ENCODE measurements at regions not wholly inside any gene's neighbourhood (a gene's known extent, or its start where the extent isn't known, plus 50 kb on each side); places are given as distances from the start of the nearest gene placed in this dataset.

GRCh38 chr2:62369541-62370202 lies 136.3 kb downstream of the TMEM17 start:
- no peak overlapping the region for H3K4me3 ChIP-seq (replicated peaks; ENCODE audit: low read depth, low read length)
- TF ChIP-seq CTCF (IDR thresholded peaks at IDR 0.05; ENCODE audit: insufficient read depth, low read length, poor library complexity, severe bottlenecking): no peak
- DNase-seq (ENCODE audit: extremely low read depth, insufficient read length): no peak
- no peaks in the 10 kb centered on the region for H3K36me3 ChIP-seq (ENCODE audit: control insufficient read depth, insufficient read depth, low read length)
- H3K27me3 ChIP-seq (replicated peaks; ENCODE audit: control insufficient read depth, insufficient read depth, low read length): no peaks in the 10 kb centered on the region

- Histone ChIP-seq H3K27me3 (replicated peaks; ENCODE audit: control insufficient read depth, insufficient read depth, low read length) (no peaks in the 10 kb centered on the region), H3K36me3 (ENCODE audit: control insufficient read depth, insufficient read depth, low read length) (no peaks in the 10 kb centered on the region), H3K4me3 (replicated peaks; ENCODE audit: low read depth, low read length) (no peak overlapping the region)
- TF ChIP-seq CTCF (IDR thresholded peaks at IDR 0.05; ENCODE audit: insufficient read depth, low read length, poor library complexity, severe bottlenecking): no peak
- no peak for DNase-seq (ENCODE audit: extremely low read depth, insufficient read length)
These were observed 141.0 kb downstream of the TMEM17 start for GRCh38 chr2:62364791-62365528.

GRCh38 chr2:62363166-62363565 lies 142.8 kb downstream of the TMEM17 start:
- no peaks in the 10 kb centered on the region for H3K27me3 ChIP-seq (replicated peaks; ENCODE audit: control insufficient read depth, insufficient read depth, low read length)
- 0 out of 2 replicates have a peak overlapping the region, but pooled peaks have one; percentile 3 for H3K4me3 ChIP-seq (replicated peaks; ENCODE audit: low read depth, low read length)
- peak; percentile 79 for DNase-seq (ENCODE audit: extremely low read depth, insufficient read length)
- H3K36me3 ChIP-seq (ENCODE audit: control insufficient read depth, insufficient read depth, low read length): no peaks in the 10 kb centered on the region
- TF ChIP-seq CTCF (IDR thresholded peaks at IDR 0.05; ENCODE audit: insufficient read depth, low read length, poor library complexity, severe bottlenecking): no peak

GRCh38 chr2:62362561-62362960 lies 143.4 kb downstream of the TMEM17 start:
- H3K27me3 ChIP-seq (replicated peaks; ENCODE audit: control insufficient read depth, insufficient read depth, low read length): no peaks in the 10 kb centered on the region

GRCh38 chr2:62361964-62362363 lies 144.0 kb downstream of the TMEM17 start:
- H3K4me3 ChIP-seq (replicated peaks; ENCODE audit: low read depth, low read length): no peak overlapping the region
- DNase-seq (ENCODE audit: extremely low read depth, insufficient read length): no peak

More at GRCh38 chr2:62362561-62362960, 143.4 kb downstream of the TMEM17 start:
- TF ChIP-seq CTCF (IDR thresholded peaks at IDR 0.05; ENCODE audit: insufficient read depth, low read length, poor library complexity, severe bottlenecking): no peak
- Histone ChIP-seq H3K36me3 (ENCODE audit: control insufficient read depth, insufficient read depth, low read length) (no peaks in the 10 kb centered on the region), H3K4me3 (replicated peaks; ENCODE audit: low read depth, low read length) (no peak overlapping the region)
- peak; percentile 44 for DNase-seq (ENCODE audit: extremely low read depth, insufficient read length)

More at GRCh38 chr2:62361964-62362363, 144.0 kb downstream of the TMEM17 start:
- no peaks in the 10 kb centered on the region for H3K27me3 ChIP-seq (replicated peaks; ENCODE audit: control insufficient read depth, insufficient read depth, low read length)
- TF ChIP-seq CTCF (IDR thresholded peaks at IDR 0.05; ENCODE audit: insufficient read depth, low read length, poor library complexity, severe bottlenecking): no peak
- no peaks in the 10 kb centered on the region for H3K36me3 ChIP-seq (ENCODE audit: control insufficient read depth, insufficient read depth, low read length)

All from GM06990 (cell line).